ENCODE measurements at regions not wholly inside any gene's neighbourhood (a gene's known extent, or its start where the extent isn't known, plus 50 kb on each side); places are given as distances from the start of the nearest gene placed in this dataset.
A peak's percentile ranks its signal among the peaks of the same experiment; 100 is the strongest.

GRCh38 chr22:22110548-22111266 is 128.1 kb upstream of the TOP3B start:
- TF ChIP-seq, protein P1, sequence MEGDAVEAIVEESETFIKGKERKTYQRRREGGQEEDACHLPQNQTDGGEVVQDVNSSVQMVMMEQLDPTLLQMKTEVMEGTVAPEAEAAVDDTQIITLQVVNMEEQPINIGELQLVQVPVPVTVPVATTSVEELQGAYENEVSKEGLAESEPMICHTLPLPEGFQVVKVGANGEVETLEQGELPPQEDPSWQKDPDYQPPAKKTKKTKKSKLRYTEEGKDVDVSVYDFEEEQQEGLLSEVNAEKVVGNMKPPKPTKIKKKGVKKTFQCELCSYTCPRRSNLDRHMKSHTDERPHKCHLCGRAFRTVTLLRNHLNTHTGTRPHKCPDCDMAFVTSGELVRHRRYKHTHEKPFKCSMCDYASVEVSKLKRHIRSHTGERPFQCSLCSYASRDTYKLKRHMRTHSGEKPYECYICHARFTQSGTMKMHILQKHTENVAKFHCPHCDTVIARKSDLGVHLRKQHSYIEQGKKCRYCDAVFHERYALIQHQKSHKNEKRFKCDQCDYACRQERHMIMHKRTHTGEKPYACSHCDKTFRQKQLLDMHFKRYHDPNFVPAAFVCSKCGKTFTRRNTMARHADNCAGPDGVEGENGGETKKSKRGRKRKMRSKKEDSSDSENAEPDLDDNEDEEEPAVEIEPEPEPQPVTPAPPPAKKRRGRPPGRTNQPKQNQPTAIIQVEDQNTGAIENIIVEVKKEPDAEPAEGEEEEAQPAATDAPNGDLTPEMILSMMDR (IDR thresholded peaks at IDR 0.05; ENCODE audit: borderline replicate concordance, insufficient read depth, low read depth, low read length) = peak; percentile 89
- no peak overlapping the region for H3K4me3 ChIP-seq (ENCODE audit: low read depth, low read length)

DNA sequence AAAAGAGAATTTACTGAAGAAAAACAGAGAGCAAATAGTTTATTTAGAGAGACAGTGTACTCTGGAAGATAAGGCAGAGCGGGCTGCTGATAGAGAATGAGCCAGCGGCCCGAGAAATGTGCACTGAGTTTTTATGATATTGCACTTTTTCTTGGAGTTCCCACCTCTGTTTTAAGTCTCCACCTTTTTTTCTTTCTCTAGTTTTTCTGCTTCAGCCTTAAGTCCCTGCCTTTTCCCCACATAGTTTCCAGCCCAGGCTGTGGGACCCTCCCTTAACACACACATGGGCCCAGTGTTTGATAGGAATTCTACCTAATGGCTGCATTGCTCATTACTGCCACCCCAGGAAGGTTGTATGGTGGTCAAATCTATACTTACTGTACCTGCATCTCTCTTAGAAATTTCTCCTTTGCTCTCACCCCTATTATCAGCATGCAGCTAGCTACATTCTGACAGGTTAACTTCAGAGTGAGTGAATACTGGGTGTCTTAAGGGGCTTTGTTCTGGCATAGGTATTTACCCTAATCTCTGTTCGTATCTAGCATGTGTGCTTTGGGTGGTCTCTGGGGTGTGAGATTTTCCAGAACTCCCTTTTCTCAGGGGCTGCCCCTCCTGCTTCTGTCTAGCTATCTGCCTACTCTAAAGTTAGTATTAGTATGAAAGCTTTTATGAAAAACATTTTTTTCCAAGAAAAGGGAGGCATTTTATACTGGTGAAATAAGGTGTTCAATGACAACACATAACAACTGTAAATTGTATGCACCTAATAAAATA is 127.3 kb upstream of the TOP3B start:
- TF ChIP-seq, protein P1 (IDR thresholded peaks at IDR 0.05; ENCODE audit: borderline replicate concordance, insufficient read depth, low read depth, low read length) = peak; percentile 20; the same call in 1 of the 2 replicates

GRCh38 chr22:22106855-22107254 is 124.3 kb upstream of the TOP3B start:
- no peak overlapping the region for H3K4me3 ChIP-seq (ENCODE audit: low read depth, low read length)
- TF ChIP-seq, protein P1 (IDR thresholded peaks at IDR 0.05; ENCODE audit: borderline replicate concordance, insufficient read depth, low read depth, low read length) = no peak

More for the DNA sequence above, 127.3 kb upstream of the TOP3B start:
- H3K4me3 ChIP-seq (ENCODE audit: low read depth, low read length) = no peak overlapping the region

DNA sequence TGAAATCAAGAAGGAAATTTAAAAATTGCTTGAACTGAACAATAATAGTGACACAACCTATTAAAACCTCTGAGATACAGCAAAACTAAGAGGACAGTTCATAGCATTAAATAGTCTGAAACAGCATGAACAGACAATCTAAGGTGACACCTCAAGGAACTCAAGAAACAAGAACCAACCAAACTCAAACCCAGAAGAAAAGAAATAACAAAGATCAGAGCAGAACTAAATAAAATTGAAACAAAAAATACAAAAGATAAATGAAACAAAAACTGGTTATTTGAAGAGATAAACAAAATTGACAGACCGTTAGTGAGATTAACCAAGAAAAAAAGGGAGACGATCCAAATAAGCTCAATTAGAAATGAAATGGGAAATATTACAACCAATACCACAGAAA is 122.8 kb upstream of the TOP3B start:
- H3K4me3 ChIP-seq (ENCODE audit: low read depth, low read length) = no peak overlapping the region
- TF ChIP-seq, protein P1 (IDR thresholded peaks at IDR 0.05; ENCODE audit: borderline replicate concordance, insufficient read depth, low read depth, low read length) = no peak

DNA sequence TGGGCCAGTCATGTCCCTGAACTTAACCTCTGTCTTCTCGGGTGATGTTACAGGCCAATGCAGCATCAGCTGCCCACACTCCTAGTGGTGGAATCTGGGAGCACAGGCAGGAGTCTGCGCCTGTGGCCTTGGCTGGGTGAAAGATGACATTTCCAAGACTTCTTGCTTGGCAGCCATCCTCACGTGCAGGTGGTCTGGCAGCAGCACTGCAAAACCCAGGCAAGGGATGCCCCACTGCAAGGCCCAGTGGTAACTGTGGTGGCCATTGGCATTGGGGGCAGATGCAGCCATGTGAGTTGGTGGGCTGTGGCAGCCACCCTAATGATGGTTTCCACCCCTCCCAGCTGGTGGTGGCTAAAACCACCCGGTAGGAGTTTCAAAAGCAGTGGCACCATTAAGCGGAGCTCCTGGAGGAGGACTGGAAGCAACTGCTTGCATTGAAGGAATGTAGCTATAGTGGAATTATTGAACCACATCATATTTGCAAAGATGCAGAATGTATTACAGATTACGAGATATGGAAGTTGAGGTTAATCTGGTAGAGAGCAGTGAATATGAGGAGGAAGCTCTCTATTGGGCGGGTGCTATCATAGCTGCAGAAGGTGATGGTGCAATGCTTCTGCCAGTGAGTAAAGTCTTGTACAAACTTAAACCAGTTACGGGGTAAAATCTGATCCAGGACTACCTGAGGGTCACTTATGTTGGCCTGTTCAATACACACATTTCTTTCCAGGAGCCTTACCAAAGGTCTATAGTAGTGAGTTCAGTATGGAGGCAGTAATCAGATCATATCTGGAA is 120.7 kb upstream of the TOP3B start:
- TF ChIP-seq, protein P1 (IDR thresholded peaks at IDR 0.05; ENCODE audit: borderline replicate concordance, insufficient read depth, low read depth, low read length) = peak; percentile 31; the same call in 1 of the 2 replicates
- no peak overlapping the region for H3K4me3 ChIP-seq (ENCODE audit: low read depth, low read length)

- TF ChIP-seq, protein P1 (IDR thresholded peaks at IDR 0.05; ENCODE audit: borderline replicate concordance, insufficient read depth, low read depth, low read length) = 0 out of 2 replicates have a peak, but pooled peaks have one; percentile 7
- H3K4me3 ChIP-seq (ENCODE audit: low read depth, low read length) = no peak overlapping the region
Observed at GRCh38 chr22:22099833-22100812, 117.5 kb upstream of the TOP3B start.

Data from GM12875 (cell line).